Osteoblast (primary cell): ENCODE measurements at regions not wholly inside any gene's neighbourhood (a gene's known extent, or its start where the extent isn't known, plus 50 kb on each side); places are given as distances from the start of the nearest gene placed in this dataset.

Experiments used
- DNase-seq: peaks from one replicate; pipeline ENCODE4 v3.0.0; 2011; ENCODE audit warnings: low spot score, mixed read lengths; ENCODE audit not compliant: insufficient read length; ENCODE audit errors: missing footprints
- H2AFZ ChIP-seq: 2 replicates; pipeline ENCODE4 v1.6.0; 2011; ENCODE audit warnings: mild to moderate bottlenecking, low read length
- H3K27ac ChIP-seq: 2 replicates; pipeline ENCODE4 v1.5.1; 2011; ENCODE audit warnings: mild to moderate bottlenecking, low read depth, low read length, moderate library complexity
- H3K27me3 ChIP-seq: 2 replicates; pipeline ENCODE4 v1.6.0; 2012; ENCODE audit warnings: mild to moderate bottlenecking, control low read depth, inconsistent platforms, low read length, moderate library complexity; ENCODE audit not compliant: insufficient read depth
- H3K36me3 ChIP-seq: 2 replicates; pipeline ENCODE4 v1.5.1; 2011; ENCODE audit warnings: mild to moderate bottlenecking, low read length, control low read depth, moderate library complexity; ENCODE audit not compliant: insufficient read depth
- H3K4me1 ChIP-seq: 2 replicates; pipeline ENCODE4 v1.5.1; 2011; ENCODE audit warnings: mild to moderate bottlenecking, low read length, control low read depth, moderate library complexity; ENCODE audit not compliant: insufficient read depth
- H3K4me2 ChIP-seq: 2 replicates; pipeline ENCODE4 v1.6.0; 2011; ENCODE audit warnings: mild to moderate bottlenecking, low read length; ENCODE audit not compliant: insufficient read depth
- H3K4me3 ChIP-seq: fragments of 200-600 bp; sonication (generic); 3 replicates; pipeline ENCODE4 v1.5.1; 2012; ENCODE audit warnings: mild to moderate bottlenecking, low read length, inconsistent platforms; ENCODE audit not compliant: insufficient read depth
- H3K79me2 ChIP-seq: 2 replicates; pipeline ENCODE4 v1.6.0; 2012; ENCODE audit warnings: mild to moderate bottlenecking, low read length, control low read depth, inconsistent platforms; ENCODE audit not compliant: insufficient read depth
- H3K9me3 ChIP-seq: 2 replicates; pipeline ENCODE4 v1.5.1; 2011; ENCODE audit warnings: low read depth, low read length, control low read depth
- H4K20me1 ChIP-seq: 2 replicates; pipeline ENCODE4 v1.6.0; 2012; ENCODE audit warnings: mild to moderate bottlenecking, low read length, control low read depth; ENCODE audit not compliant: insufficient read depth
- TF ChIP-seq, protein P1 (sequence below): IDR thresholded peaks from 2 replicates; pipeline ENCODE4 v1.5.1; 2011; ENCODE audit warnings: mild to moderate bottlenecking, low read depth, low read length, moderate library complexity; ENCODE audit errors: extremely low read depth

DNA sequence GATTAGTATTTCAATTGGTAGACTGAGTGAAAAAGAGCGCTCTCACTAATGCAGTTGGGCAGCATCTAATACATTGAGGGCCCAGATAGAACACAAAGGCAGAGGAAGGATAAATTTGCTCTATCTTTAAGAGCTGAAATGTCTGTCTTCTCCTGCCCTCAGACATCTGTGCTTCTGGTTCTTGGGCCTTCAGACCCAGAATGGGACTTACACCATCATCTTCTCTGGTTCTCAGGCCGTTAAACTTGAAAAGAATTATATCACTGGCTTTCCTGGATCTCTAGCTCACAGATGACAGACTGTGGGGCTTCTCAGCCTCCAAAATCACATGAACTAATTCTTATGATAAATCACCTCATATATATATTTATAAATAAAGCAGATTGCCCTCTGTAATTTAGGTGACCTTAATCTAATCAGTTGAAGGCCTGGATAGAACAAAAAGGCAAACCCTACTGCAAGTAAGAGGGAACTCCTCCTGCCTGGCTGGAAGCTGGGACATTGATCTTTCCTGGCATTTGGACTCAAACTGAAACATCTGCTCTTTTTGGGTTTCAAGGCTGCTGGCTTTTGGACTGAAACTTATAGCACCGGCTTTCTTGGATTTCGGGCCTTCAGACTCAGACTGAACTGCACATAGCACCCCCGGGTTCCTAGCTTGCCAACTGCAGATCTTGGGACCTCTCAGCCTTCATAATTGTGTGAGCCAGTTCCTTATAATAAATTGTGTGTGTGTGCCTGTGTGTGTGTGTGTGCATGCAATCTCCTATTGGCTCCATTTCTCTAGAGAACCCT lies 390.4 kb upstream of the PLXNA2 start:
- H3K4me3 ChIP-seq = no peak overlapping the region
- H3K4me2 ChIP-seq = no peak overlapping the region
- DNase-seq = no peak
- no peaks in the 10 kb centered on the region for H3K27me3 ChIP-seq
- H3K79me2 ChIP-seq = no peaks in the 10 kb centered on the region
- no peaks in the 10 kb centered on the region for H3K4me1 ChIP-seq
- no peaks in the 10 kb centered on the region for H3K9me3 ChIP-seq
- no peaks in the 10 kb centered on the region for H3K36me3 ChIP-seq
- TF ChIP-seq, protein P1, sequence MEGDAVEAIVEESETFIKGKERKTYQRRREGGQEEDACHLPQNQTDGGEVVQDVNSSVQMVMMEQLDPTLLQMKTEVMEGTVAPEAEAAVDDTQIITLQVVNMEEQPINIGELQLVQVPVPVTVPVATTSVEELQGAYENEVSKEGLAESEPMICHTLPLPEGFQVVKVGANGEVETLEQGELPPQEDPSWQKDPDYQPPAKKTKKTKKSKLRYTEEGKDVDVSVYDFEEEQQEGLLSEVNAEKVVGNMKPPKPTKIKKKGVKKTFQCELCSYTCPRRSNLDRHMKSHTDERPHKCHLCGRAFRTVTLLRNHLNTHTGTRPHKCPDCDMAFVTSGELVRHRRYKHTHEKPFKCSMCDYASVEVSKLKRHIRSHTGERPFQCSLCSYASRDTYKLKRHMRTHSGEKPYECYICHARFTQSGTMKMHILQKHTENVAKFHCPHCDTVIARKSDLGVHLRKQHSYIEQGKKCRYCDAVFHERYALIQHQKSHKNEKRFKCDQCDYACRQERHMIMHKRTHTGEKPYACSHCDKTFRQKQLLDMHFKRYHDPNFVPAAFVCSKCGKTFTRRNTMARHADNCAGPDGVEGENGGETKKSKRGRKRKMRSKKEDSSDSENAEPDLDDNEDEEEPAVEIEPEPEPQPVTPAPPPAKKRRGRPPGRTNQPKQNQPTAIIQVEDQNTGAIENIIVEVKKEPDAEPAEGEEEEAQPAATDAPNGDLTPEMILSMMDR = no peak
- no peak overlapping the region for H3K27ac ChIP-seq
- no peaks in the 10 kb centered on the region for H4K20me1 ChIP-seq
- H2AFZ ChIP-seq = no peak overlapping the region

DNA sequence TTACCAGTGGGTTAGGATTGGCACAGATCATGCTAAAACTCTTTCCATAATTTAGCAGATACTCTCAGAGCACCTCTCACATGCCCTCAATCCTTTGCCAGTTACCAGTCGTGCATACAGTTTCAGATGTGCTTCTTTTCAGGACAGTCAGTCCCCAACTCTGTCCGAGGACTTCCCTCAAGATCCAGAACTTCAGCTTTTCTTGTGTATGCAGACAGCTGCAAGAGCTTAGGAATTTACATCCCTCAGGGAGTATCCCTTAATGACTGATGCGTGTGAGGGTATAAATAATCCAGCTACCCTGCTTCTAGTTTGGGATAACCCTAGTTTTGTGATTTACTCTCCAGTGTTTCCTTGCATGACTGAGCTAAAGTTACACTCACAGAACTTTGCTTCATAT lies 393.0 kb upstream of the PLXNA2 start:
- no peak overlapping the region for H3K4me2 ChIP-seq
- TF ChIP-seq, protein P1 = no peak
- no peak for DNase-seq

DNA sequence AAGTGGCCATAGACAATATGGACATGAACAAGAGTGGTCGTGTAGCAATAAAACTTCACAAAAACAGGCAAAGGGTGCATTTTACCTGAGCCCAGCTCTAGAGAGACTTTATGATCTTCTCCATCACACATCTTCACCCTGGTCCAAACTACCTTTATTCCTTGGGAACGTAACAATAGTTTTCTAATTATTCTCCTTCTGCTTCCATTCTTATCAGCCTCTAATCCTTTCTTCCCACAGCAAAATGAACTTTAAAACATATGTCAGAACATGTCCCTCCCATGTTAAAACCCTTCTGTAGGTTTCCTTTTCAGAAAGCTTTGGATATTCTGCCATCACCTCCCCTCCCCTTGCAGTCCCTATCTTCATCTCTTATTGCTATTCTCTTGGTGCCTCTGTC lies 395.2 kb upstream of the PLXNA2 start:
- Histone ChIP-seq H3K4me1 (no peaks in the 10 kb centered on the region), H3K4me2 (no peak overlapping the region), H3K4me3 (no peak overlapping the region), H3K27me3 (no peaks in the 10 kb centered on the region), H3K27ac (no peak overlapping the region), H3K36me3 (no peaks in the 10 kb centered on the region), H3K79me2 (no peaks in the 10 kb centered on the region), H2AFZ (no peak overlapping the region), H4K20me1 (no peaks in the 10 kb centered on the region), H3K9me3 (no peaks in the 10 kb centered on the region)
- DNase-seq = peak; percentile 74
- TF ChIP-seq, protein P1 = no peak

More for the DNA sequence above, 393.0 kb upstream of the PLXNA2 start:
- Histone ChIP-seq H3K79me2 (no peaks in the 10 kb centered on the region), H3K4me3 (no peak overlapping the region), H3K27ac (no peak overlapping the region), H3K36me3 (no peaks in the 10 kb centered on the region), H3K4me1 (no peaks in the 10 kb centered on the region), H4K20me1 (no peaks in the 10 kb centered on the region), H3K9me3 (no peaks in the 10 kb centered on the region), H3K27me3 (no peaks in the 10 kb centered on the region), H2AFZ (no peak overlapping the region)

DNA sequence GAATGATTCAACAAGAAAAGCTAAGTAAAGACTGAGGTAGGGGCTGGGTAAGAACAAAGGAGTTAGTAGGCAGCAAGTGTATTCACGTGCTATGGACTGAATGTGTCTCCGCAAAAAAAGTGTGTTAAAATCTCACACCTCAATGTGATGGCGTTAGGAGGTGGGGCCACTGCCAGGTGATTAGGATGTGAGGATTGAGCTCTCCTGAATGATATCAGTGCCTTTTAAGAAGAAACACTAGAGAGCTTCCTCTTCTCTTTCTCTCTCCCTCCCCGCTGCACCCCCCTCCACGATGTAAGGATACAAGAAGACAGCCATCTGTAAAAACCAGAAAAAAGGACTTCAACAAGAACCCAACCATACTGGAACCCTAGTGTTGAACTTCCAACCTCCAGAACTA lies 396.1 kb upstream of the PLXNA2 start:
- H3K79me2 ChIP-seq = no peaks in the 10 kb centered on the region
- no peaks in the 10 kb centered on the region for H3K36me3 ChIP-seq
- no peak for DNase-seq
- H3K27me3 ChIP-seq = no peaks in the 10 kb centered on the region
- H3K9me3 ChIP-seq = no peaks in the 10 kb centered on the region
- no peak overlapping the region for H3K27ac ChIP-seq
- no peaks in the 10 kb centered on the region for H4K20me1 ChIP-seq
- no peak overlapping the region for H3K4me2 ChIP-seq
- H3K4me1 ChIP-seq = no peaks in the 10 kb centered on the region
- H2AFZ ChIP-seq = no peak overlapping the region
- TF ChIP-seq, protein P1 = no peak
- H3K4me3 ChIP-seq = no peak overlapping the region
